HEK293 (cell line): ENCODE measurements at regions not wholly inside any gene's neighbourhood (a gene's known extent, or its start where the extent isn't known, plus 50 kb on each side); places are given as distances from the start of the nearest gene placed in this dataset.

Source experiments
- REPIN1 ChIP-seq: fragments of 450-650 bp; formaldehyde crosslinking; IDR thresholded peaks from 2 replicates; pipeline ENCODE4 v1.5.1; 2017; ENCODE audit warnings: missing biosample characterization, missing genetic modification characterization, low read depth
- SP2 ChIP-seq: fragments of 450-650 bp; formaldehyde crosslinking; IDR thresholded peaks from 2 replicates; pipeline ENCODE4 v1.5.1; 2016; ENCODE audit warnings: missing biosample characterization, missing genetic modification characterization
- ZFP3 ChIP-seq: fragments of 450-650 bp; formaldehyde crosslinking; IDR thresholded peaks from 2 replicates; pipeline ENCODE4 v1.5.1; 2016; ENCODE audit warnings: low read depth, missing biosample characterization, missing genetic modification characterization
- ZNF10 ChIP-seq: fragments of 450-650 bp; formaldehyde crosslinking; IDR thresholded peaks from 2 replicates; pipeline ENCODE4 v1.5.1; 2017; ENCODE audit warnings: missing biosample characterization, missing genetic modification characterization
- ZNF174 ChIP-seq: fragments of 450-650 bp; formaldehyde crosslinking; IDR thresholded peaks from 2 replicates; pipeline ENCODE4 v1.5.0; 2017; ENCODE audit warnings: missing biosample characterization, mild to moderate bottlenecking, missing genetic modification characterization
- ZNF747 ChIP-seq: fragments of 450-650 bp; formaldehyde crosslinking; IDR thresholded peaks from 2 replicates; pipeline ENCODE4 v1.5.1; 2016; ENCODE audit warnings: missing biosample characterization, missing genetic modification characterization
- ZNF776 ChIP-seq: fragments of 450-650 bp; formaldehyde crosslinking; IDR thresholded peaks from 2 replicates; pipeline ENCODE4 v1.5.0; 2017; ENCODE audit warnings: missing biosample characterization, missing genetic modification characterization, borderline replicate concordance
- ZNF777 ChIP-seq: fragments of 450-650 bp; formaldehyde crosslinking; IDR thresholded peaks from 2 replicates; pipeline ENCODE4 v1.5.1; 2017; ENCODE audit warnings: missing biosample characterization, missing genetic modification characterization, borderline replicate concordance
- TF ChIP-seq, protein P1 (sequence below): fragments of 450-650 bp; formaldehyde crosslinking; IDR thresholded peaks from 2 replicates; pipeline ENCODE4 v1.5.1; 2016; ENCODE audit warnings: missing biosample characterization, missing genetic modification characterization, borderline replicate concordance
- TF ChIP-seq, protein P2 (sequence below): fragments of 450-650 bp; formaldehyde crosslinking; IDR thresholded peaks from 2 replicates; pipeline ENCODE4 v1.5.1; 2016; ENCODE audit warnings: missing biosample characterization, missing genetic modification characterization
- TF ChIP-seq, protein P3 (sequence below): fragments of 450-650 bp; formaldehyde crosslinking; IDR thresholded peaks from 2 replicates; pipeline ENCODE4 v1.5.1; 2016; ENCODE audit warnings: missing biosample characterization, missing genetic modification characterization
- TF ChIP-seq, protein P4 (sequence below): fragments of 450-650 bp; IDR thresholded peaks from 2 replicates; pipeline ENCODE4 v1.5.1; 2018; ENCODE audit warnings: missing biosample characterization, missing genetic modification characterization
- TF ChIP-seq, protein P5 (sequence below): fragments of 450-650 bp; formaldehyde crosslinking; IDR thresholded peaks from 2 replicates; pipeline ENCODE4 v1.5.1; 2016; ENCODE audit warnings: missing biosample characterization, missing genetic modification characterization
- TF ChIP-seq, protein P6 (sequence below): fragments of 450-650 bp; formaldehyde crosslinking; IDR thresholded peaks from 2 replicates; pipeline ENCODE4 v1.5.1; 2016; ENCODE audit warnings: missing biosample characterization, missing genetic modification characterization

DNA sequence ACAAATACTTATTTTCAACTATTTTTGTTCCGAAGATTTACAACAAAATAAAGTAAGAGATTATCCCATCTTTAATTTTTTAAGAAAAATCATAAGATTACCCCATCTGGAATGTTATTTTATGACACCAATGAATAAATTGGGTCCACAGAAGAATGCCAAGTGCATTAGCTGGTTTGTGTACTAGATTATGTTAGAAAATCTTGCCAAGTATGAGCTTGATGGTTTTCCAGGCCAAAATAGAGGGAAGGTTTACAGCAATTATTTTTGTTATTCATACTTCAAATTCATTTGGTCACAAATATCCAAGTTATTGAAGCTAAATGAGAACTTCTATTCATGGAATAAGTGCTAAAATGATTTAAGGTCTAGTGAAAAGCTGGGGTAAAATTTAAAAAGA lies 109.4 kb upstream of the DMRTA1 start:
- TF ChIP-seq, protein P1, sequence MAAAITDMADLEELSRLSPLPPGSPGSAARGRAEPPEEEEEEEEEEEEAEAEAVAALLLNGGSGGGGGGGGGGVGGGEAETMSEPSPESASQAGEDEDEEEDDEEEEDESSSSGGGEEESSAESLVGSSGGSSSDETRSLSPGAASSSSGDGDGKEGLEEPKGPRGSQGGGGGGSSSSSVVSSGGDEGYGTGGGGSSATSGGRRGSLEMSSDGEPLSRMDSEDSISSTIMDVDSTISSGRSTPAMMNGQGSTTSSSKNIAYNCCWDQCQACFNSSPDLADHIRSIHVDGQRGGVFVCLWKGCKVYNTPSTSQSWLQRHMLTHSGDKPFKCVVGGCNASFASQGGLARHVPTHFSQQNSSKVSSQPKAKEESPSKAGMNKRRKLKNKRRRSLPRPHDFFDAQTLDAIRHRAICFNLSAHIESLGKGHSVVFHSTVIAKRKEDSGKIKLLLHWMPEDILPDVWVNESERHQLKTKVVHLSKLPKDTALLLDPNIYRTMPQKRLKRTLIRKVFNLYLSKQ (tag by site-specific recombination): no peak
- TF ChIP-seq ZNF10 (tag by site-specific recombination): no peak
- no peak for TF ChIP-seq ZNF174 (tag by site-specific recombination)
- TF ChIP-seq, protein P2, sequence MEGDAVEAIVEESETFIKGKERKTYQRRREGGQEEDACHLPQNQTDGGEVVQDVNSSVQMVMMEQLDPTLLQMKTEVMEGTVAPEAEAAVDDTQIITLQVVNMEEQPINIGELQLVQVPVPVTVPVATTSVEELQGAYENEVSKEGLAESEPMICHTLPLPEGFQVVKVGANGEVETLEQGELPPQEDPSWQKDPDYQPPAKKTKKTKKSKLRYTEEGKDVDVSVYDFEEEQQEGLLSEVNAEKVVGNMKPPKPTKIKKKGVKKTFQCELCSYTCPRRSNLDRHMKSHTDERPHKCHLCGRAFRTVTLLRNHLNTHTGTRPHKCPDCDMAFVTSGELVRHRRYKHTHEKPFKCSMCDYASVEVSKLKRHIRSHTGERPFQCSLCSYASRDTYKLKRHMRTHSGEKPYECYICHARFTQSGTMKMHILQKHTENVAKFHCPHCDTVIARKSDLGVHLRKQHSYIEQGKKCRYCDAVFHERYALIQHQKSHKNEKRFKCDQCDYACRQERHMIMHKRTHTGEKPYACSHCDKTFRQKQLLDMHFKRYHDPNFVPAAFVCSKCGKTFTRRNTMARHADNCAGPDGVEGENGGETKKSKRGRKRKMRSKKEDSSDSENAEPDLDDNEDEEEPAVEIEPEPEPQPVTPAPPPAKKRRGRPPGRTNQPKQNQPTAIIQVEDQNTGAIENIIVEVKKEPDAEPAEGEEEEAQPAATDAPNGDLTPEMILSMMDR: no peak
- TF ChIP-seq ZNF747: no peak
- no peak for TF ChIP-seq REPIN1
- no peak for TF ChIP-seq ZNF776 (tag by site-specific recombination)
- TF ChIP-seq ZNF777 (tag by site-specific recombination): no peak
- TF ChIP-seq, protein P3, sequence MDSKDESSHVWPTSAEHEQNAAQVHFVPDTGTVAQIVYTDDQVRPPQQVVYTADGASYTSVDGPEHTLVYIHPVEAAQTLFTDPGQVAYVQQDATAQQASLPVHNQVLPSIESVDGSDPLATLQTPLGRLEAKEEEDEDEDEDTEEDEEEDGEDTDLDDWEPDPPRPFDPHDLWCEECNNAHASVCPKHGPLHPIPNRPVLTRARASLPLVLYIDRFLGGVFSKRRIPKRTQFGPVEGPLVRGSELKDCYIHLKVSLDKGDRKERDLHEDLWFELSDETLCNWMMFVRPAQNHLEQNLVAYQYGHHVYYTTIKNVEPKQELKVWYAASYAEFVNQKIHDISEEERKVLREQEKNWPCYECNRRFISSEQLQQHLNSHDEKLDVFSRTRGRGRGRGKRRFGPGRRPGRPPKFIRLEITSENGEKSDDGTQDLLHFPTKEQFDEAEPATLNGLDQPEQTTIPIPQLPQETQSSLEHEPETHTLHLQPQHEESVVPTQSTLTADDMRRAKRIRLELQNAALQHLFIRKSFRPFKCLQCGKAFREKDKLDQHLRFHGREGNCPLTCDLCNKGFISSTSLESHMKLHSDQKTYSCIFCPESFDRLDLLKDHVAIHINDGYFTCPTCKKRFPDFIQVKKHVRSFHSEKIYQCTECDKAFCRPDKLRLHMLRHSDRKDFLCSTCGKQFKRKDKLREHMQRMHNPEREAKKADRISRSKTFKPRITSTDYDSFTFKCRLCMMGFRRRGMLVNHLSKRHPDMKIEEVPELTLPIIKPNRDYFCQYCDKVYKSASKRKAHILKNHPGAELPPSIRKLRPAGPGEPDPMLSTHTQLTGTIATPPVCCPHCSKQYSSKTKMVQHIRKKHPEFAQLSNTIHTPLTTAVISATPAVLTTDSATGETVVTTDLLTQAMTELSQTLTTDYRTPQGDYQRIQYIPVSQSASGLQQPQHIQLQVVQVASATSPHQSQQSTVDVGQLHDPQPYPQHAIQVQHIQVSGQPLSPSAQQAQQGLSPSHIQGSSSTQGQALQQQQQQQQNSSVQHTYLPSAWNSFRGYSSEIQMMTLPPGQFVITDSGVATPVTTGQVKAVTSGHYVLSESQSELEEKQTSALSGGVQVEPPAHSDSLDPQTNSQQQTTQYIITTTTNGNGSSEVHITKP (tag by site-specific recombination): no peak
- TF ChIP-seq, protein P4, sequence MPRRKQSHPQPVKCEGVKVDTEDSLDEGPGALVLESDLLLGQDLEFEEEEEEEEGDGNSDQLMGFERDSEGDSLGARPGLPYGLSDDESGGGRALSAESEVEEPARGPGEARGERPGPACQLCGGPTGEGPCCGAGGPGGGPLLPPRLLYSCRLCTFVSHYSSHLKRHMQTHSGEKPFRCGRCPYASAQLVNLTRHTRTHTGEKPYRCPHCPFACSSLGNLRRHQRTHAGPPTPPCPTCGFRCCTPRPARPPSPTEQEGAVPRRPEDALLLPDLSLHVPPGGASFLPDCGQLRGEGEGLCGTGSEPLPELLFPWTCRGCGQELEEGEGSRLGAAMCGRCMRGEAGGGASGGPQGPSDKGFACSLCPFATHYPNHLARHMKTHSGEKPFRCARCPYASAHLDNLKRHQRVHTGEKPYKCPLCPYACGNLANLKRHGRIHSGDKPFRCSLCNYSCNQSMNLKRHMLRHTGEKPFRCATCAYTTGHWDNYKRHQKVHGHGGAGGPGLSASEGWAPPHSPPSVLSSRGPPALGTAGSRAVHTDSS (tag by site-specific recombination): no peak
- TF ChIP-seq ZFP3 (tag by site-specific recombination): no peak
- no peak for TF ChIP-seq SP2 (tag by site-specific recombination)
- TF ChIP-seq, protein P5, sequence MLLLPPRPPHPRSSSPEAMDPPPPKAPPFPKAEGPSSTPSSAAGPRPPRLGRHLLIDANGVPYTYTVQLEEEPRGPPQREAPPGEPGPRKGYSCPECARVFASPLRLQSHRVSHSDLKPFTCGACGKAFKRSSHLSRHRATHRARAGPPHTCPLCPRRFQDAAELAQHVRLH (tag by site-specific recombination): no peak
- TF ChIP-seq, protein P6, sequence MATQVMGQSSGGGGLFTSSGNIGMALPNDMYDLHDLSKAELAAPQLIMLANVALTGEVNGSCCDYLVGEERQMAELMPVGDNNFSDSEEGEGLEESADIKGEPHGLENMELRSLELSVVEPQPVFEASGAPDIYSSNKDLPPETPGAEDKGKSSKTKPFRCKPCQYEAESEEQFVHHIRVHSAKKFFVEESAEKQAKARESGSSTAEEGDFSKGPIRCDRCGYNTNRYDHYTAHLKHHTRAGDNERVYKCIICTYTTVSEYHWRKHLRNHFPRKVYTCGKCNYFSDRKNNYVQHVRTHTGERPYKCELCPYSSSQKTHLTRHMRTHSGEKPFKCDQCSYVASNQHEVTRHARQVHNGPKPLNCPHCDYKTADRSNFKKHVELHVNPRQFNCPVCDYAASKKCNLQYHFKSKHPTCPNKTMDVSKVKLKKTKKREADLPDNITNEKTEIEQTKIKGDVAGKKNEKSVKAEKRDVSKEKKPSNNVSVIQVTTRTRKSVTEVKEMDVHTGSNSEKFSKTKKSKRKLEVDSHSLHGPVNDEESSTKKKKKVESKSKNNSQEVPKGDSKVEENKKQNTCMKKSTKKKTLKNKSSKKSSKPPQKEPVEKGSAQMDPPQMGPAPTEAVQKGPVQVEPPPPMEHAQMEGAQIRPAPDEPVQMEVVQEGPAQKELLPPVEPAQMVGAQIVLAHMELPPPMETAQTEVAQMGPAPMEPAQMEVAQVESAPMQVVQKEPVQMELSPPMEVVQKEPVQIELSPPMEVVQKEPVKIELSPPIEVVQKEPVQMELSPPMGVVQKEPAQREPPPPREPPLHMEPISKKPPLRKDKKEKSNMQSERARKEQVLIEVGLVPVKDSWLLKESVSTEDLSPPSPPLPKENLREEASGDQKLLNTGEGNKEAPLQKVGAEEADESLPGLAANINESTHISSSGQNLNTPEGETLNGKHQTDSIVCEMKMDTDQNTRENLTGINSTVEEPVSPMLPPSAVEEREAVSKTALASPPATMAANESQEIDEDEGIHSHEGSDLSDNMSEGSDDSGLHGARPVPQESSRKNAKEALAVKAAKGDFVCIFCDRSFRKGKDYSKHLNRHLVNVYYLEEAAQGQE (tag by site-specific recombination): no peak
